BLaER1 treated with 17β-estradiol and CSF1 and Interleukin-3, amounts not matched to agents 10 nM and 100 nM (cell line): ENCODE measurements at regions not wholly inside any gene's neighbourhood (a gene's known extent, or its start where the extent isn't known, plus 50 kb on each side); places are given as distances from the start of the nearest gene placed in this dataset.

Experiments used
- H3K27ac ChIP-seq, 11 experiments: shearing (Covaris generic); formaldehyde crosslinking; 2 replicates each; pipeline ENCODE4 v1.8.1; 2022
- H3K27me3 ChIP-seq, 11 experiments: shearing (Covaris generic); formaldehyde crosslinking; 2 replicates each; pipeline ENCODE4 v1.8.1; 2022
- H3K36me3 ChIP-seq, 11 experiments: shearing (Covaris generic); formaldehyde crosslinking; 2 replicates each; pipeline ENCODE4 v1.8.1; 2022
- H3K4me1 ChIP-seq, 10 experiments: shearing (Covaris generic); formaldehyde crosslinking; 2 replicates each; pipeline ENCODE4 v1.8.1; 2022
- H3K4me2 ChIP-seq, 11 experiments: shearing (Covaris generic); formaldehyde crosslinking; 2 replicates each; pipeline ENCODE4 v1.8.1; 2022
- H3K4me3 ChIP-seq, 10 experiments: shearing (Covaris generic); formaldehyde crosslinking; 2 replicates each; pipeline ENCODE4 v1.8.1; 2022
- H3K9ac ChIP-seq, 11 experiments: shearing (Covaris generic); formaldehyde crosslinking; 2 replicates each; pipeline ENCODE4 v1.8.1; 2022
- H3K9me3 ChIP-seq, 11 experiments: shearing (Covaris generic); formaldehyde crosslinking; replicated peaks in 1 of 11; 2 replicates each; pipeline ENCODE4 v1.8.1; 2022
- H4K20me1 ChIP-seq, 11 experiments: shearing (Covaris generic); formaldehyde crosslinking; 2 replicates each; pipeline ENCODE4 v1.8.1; 2022
- Cebpa-rat ChIP-seq, 11 experiments: shearing (Covaris generic); IDR thresholded peaks; 2 replicates each; pipeline ENCODE4 v1.8.1; 2022

DNA sequence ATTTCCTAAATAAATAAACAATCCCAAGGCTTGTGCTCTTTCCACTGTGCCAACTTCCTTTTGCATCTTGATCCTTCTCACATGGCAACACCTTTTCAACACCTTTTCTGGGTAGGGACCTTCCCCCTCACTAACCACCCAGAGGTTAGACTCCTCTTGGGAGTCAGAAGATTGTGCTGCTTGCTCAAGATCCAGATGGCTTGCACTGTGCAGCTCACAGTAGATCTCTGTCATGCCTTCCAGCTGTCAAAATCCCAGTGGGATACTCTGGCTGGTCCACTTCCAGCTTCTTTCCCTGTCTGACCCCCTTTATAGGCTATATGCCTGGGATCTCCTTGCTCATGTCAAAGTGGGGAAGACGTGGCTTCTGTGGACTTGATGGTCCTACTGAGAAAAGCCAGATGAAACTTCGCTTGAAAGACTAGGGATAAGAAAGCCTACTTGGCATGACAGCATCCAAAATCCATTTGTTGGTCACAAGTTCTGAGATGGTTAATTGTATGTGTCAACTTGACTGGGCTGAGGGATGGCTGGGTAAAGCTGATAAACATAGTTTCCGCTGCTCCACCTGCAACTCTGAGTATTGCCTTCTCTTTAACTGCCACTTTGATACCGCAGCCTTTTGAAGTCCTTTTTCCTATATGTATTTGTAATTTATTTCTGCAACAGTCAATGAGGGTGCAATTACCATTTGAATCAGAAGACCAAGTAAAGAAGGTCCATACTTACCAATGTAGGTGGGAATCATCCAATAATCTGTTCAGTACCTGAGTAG lies 74.5 kb downstream of the S1PR1 start:
- Histone ChIP-seq H3K27me3 (no peaks in the 10 kb centered on the region), H3K9me3 (peaks cover 0 to 51% (median 32%) of the 10 kb centered on the region in 11 experiments; a peak in 17 of 22 replicates), H3K4me3 (peak overlapping the region in 3 of 10 experiments; percentile 3 to 20 (median 12); a peak in 2 of 20 replicates), H3K4me2 (peak overlapping the region; percentile 27 to 97 (median 91); a peak in 19 of 22 replicates), H3K36me3 (peaks cover 0 to 5% (median 0%) of the 10 kb centered on the region in 11 experiments; a peak in 4 of 22 replicates), H4K20me1 (no peaks in the 10 kb centered on the region), H3K9ac (peak overlapping the region in 3 of 11 experiments; percentile 76 to 78 (median 76); a peak in 6 of 22 replicates), H3K27ac (peak overlapping the region in 7 of 11 experiments; percentile 9 to 85 (median 75); a peak in 13 of 22 replicates), H3K4me1 (peaks cover 19 to 76% (median 64%) of the 10 kb centered on the region in 10 experiments)
- TF ChIP-seq Cebpa-rat (IDR thresholded peaks at IDR 0.05) = no peak

DNA sequence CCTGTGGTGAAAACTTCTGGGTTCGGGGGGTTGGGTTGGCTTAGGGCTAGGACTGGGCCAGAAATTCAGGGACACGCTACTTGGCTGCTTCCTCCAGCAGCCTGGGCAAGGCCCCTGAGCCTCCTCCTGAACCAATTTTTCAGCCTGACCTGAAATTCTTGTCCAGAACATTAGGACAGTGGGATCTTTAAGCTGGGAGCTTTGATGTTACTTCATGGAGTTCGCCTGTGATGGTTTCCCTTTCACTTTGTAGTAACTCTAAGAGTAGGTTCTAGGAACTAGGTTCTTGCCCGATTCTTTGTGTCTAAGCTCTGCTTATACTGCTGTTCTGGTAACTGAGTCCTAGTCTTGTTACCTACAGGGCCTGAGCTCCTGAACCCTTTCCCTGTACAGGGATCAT lies 75.3 kb downstream of the S1PR1 start:
- peaks cover 19 to 71% (median 60%) of the 10 kb centered on the region in 10 experiments for H3K4me1 ChIP-seq
- H4K20me1 ChIP-seq = no peaks in the 10 kb centered on the region
- H3K4me3 ChIP-seq = peak overlapping the region in 3 of 10 experiments; percentile 3 to 20 (median 12); a peak in 1 of 20 replicates
- H3K9me3 ChIP-seq = peaks cover 0 to 44% (median 28%) of the 10 kb centered on the region in 11 experiments; a peak in 13 of 22 replicates
- H3K9ac ChIP-seq = peak overlapping the region in 3 of 11 experiments; percentile 4 to 76 (median 40); a peak in 3 of 22 replicates
- H3K27ac ChIP-seq = peak overlapping the region in 6 of 11 experiments; percentile 28 to 85 (median 78); a peak in 11 of 22 replicates
- H3K4me2 ChIP-seq = peak overlapping the region; percentile 8 to 94 (median 88); a peak in 19 of 22 replicates
- H3K27me3 ChIP-seq = no peaks in the 10 kb centered on the region
- H3K36me3 ChIP-seq = peaks cover 0 to 5% (median 0%) of the 10 kb centered on the region in 11 experiments; a peak in 1 of 22 replicates
- TF ChIP-seq Cebpa-rat (IDR thresholded peaks at IDR 0.05) = no peak

DNA sequence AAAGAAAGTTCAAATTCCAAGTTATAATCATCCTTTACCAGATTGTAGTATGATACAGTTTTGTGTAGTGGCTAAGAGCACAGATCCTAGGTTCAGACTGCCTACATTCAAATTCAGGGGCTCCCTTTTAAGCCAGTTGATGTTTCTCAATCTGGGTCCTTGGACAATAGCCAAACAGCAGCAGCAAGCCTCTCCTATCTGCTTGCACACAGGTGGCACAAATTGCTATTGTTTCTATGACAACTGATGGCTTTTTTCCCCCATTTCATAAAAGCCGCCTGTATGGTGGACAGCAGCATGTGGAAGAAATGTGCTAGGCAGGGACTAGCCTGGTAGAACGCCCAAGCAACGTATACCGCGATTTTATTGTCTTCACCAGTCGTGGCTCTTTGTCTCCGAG lies 76.5 kb downstream of the S1PR1 start:
- H3K4me1 ChIP-seq = peaks cover 19 to 59% (median 48%) of the 10 kb centered on the region in 10 experiments
- no peaks in the 10 kb centered on the region for H3K27me3 ChIP-seq
- H3K4me3 ChIP-seq = peak overlapping the region in 1 of 10 experiments; percentile 3; a peak in 2 of 20 replicates
- peaks cover 0 to 44% (median 28%) of the 10 kb centered on the region in 11 experiments; a peak in 14 of 22 replicates for H3K9me3 ChIP-seq
- no peak for TF ChIP-seq Cebpa-rat (IDR thresholded peaks at IDR 0.05)
- H3K9ac ChIP-seq = no peak overlapping the region
- 0 out of 22 replicates have a peak overlapping the region, but pooled peaks of 1 of the 11 experiments have one; percentile 85 for H3K27ac ChIP-seq
- H3K36me3 ChIP-seq = peaks cover 0 to 5% (median 0%) of the 10 kb centered on the region in 11 experiments; a peak in 1 of 22 replicates
- H3K4me2 ChIP-seq = peak overlapping the region in 5 of 11 experiments; percentile 80 to 92 (median 89); a peak in 7 of 22 replicates
- H4K20me1 ChIP-seq = no peaks in the 10 kb centered on the region

DNA sequence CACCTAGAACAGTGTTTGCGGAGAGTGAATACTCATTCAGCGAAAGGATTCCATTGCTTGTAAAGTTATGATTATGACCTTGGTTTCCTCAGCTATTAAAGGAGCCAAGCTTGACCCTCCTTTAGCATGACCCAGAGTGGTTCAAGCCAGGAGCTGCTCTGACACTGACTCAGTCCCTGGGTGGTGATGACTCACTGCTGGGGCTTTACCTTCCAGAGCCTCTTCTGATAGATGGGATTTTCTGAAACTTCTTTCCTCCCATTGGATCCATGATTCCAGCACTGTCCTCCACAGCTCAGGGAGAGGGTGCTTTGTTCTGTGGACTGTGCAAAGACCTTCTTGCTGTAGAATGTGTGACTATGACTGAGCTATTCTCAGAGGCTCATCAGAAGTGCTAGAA lies 77.4 kb downstream of the S1PR1 start:
- Histone ChIP-seq H3K36me3 (peaks cover 0 to 5% (median 0%) of the 10 kb centered on the region in 11 experiments; a peak in 1 of 22 replicates), H3K27me3 (no peaks in the 10 kb centered on the region), H3K27ac (no peak overlapping the region)

DNA sequence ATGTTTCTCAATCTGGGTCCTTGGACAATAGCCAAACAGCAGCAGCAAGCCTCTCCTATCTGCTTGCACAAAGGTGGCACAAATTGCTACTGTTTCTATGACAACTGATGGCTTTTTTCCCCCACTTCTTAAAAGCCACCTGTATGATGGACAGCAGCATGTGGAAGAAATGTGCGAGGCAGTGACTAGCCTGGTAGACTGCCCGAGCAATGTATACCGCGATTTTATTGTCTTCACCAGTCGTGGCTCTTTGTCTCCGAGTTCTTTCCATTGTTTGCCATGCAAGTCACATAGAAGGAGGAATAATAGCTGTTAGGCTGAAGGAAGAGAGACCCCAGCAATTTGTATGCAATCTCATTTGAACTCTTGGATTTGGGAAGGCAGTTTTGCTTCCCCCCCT lies 79.4 kb downstream of the S1PR1 start:
- Histone ChIP-seq H3K4me1 (peaks cover 0 to 32% (median 20%) of the 10 kb centered on the region in 10 experiments; a peak in 17 of 20 replicates), H3K36me3 (peaks cover 0 to 5% (median 0%) of the 10 kb centered on the region in 11 experiments; a peak in 1 of 22 replicates), H3K9me3 (peaks cover 0 to 55% (median 32%) of the 10 kb centered on the region in 11 experiments; a peak in 14 of 22 replicates), H4K20me1 (no peaks in the 10 kb centered on the region), H3K4me3 (no peak overlapping the region), H3K27ac (no peak overlapping the region), H3K4me2 (no peak overlapping the region), H3K27me3 (no peaks in the 10 kb centered on the region), H3K9ac (no peak overlapping the region)
- TF ChIP-seq Cebpa-rat (IDR thresholded peaks at IDR 0.05) = no peak

More for the DNA sequence above, 77.4 kb downstream of the S1PR1 start:
- Histone ChIP-seq H4K20me1 (no peaks in the 10 kb centered on the region), H3K4me1 (peaks cover 13 to 52% (median 41%) of the 10 kb centered on the region in 10 experiments), H3K9ac (no peak overlapping the region), H3K4me3 (no peak overlapping the region), H3K9me3 (peaks cover 0 to 44% (median 28%) of the 10 kb centered on the region in 11 experiments; a peak in 14 of 22 replicates), H3K4me2 (no peak overlapping the region)
- no peak for TF ChIP-seq Cebpa-rat (IDR thresholded peaks at IDR 0.05)

DNA sequence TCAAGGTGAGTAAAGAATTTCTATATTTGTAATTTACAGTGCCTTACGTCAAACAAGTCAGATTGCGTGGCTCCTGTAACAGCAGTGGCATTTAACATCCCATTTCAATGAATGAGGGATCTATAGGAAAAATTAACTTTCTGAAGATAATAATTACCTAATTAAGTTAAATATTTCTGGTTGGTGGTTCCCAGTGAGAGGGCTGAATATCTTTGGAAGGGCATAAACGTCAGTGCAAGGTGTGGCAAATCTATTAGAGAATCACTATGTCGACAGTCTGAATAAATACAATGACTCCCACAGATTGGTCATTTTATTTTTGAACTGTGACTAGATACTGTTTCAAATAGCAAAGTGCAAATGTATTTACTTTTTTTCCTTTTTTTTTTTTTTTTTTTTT lies 80.0 kb downstream of the S1PR1 start:
- Histone ChIP-seq H3K36me3 (peaks cover 0 to 5% (median 0%) of the 10 kb centered on the region in 11 experiments; a peak in 1 of 22 replicates), H3K4me1 (peaks cover 0 to 27% (median 15%) of the 10 kb centered on the region in 10 experiments; a peak in 15 of 20 replicates), H3K4me3 (no peak overlapping the region), H3K27me3 (no peaks in the 10 kb centered on the region), H3K27ac (no peak overlapping the region), H3K9me3 (peaks cover 0 to 57% (median 32%) of the 10 kb centered on the region in 11 experiments; a peak in 14 of 22 replicates), H4K20me1 (no peaks in the 10 kb centered on the region), H3K9ac (no peak overlapping the region), H3K4me2 (no peak overlapping the region)
- no peak for TF ChIP-seq Cebpa-rat (IDR thresholded peaks at IDR 0.05)

DNA sequence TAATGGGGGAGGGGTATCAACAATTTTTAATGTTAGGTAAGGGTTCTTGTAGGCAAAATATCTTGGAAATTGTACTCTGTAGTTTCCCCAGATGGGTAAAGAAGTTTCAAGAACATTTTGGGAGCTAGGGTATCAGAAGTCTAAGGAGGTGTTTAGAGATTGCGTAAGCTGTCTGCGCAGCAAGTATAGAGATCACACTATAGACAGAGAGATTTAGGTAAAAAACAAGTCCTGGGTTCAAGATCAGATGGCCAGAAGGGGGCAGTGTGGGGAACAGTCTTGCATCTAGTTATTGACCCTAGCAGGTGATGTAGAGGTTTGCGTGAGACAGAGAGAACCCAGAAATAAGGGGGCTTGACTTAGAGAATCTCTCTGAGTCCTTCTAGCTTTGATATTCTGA lies 80.8 kb downstream of the S1PR1 start:
- no peak overlapping the region for H3K9ac ChIP-seq
- H3K4me3 ChIP-seq = no peak overlapping the region
- no peaks in the 10 kb centered on the region for H3K27me3 ChIP-seq
- peaks cover 0 to 56% (median 28%) of the 10 kb centered on the region in 11 experiments; a peak in 14 of 22 replicates for H3K9me3 ChIP-seq
- peaks cover 0 to 19% (median 7%) of the 10 kb centered on the region in 10 experiments; a peak in 12 of 20 replicates for H3K4me1 ChIP-seq
- H3K4me2 ChIP-seq = no peak overlapping the region
- peaks cover 0 to 5% (median 0%) of the 10 kb centered on the region in 11 experiments; a peak in 1 of 22 replicates for H3K36me3 ChIP-seq
- TF ChIP-seq Cebpa-rat (IDR thresholded peaks at IDR 0.05) = peak in 3 of 11 experiments; percentile 11 to 58 (median 37); a peak in 2 of 22 replicates
- no peak overlapping the region for H3K27ac ChIP-seq
- no peaks in the 10 kb centered on the region for H4K20me1 ChIP-seq

DNA sequence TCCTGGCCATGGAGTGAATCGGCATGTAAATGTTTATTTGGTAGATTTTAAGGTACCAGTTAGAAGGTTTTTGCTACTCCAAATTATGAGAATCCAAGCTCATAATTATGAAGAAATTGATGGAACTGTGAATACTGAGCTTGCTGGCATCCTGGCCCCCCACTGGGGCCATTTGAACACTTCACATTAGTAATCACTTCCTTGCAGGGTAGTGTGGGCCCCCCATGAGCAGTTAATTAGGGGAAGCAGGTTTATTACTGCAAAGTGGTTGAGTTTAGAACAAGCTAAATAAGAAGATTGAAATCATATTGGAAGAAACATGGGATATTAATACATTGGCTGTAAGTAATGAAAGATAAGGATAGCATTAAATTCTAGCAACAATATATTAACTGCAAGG lies 86.7 kb downstream of the S1PR1 start:
- Histone ChIP-seq H3K9ac (no peak overlapping the region), H3K4me3 (no peak overlapping the region), H3K4me2 (no peak overlapping the region), H3K36me3 (no peaks in the 10 kb centered on the region), H3K27ac (no peak overlapping the region), H3K9me3 (peaks cover 0 to 25% (median 0%) of the 10 kb centered on the region in 11 experiments; a peak in 12 of 22 replicates), H3K4me1 (peaks cover 0 to 4% (median 0%) of the 10 kb centered on the region in 10 experiments; a peak in 1 of 20 replicates), H3K27me3 (no peaks in the 10 kb centered on the region), H4K20me1 (no peaks in the 10 kb centered on the region)
- TF ChIP-seq Cebpa-rat (IDR thresholded peaks at IDR 0.05) = no peak
